ENCODE measurements at regions not wholly inside any gene's neighbourhood (a gene's known extent, or its start where the extent isn't known, plus 50 kb on each side); places are given as distances from the start of the nearest gene placed in this dataset.
"Not testable (repeated sequence)": the region's sequence is repeated elsewhere in the genome, so short reads cannot be mapped to it uniquely, and the experiment has no call there.

DNA sequence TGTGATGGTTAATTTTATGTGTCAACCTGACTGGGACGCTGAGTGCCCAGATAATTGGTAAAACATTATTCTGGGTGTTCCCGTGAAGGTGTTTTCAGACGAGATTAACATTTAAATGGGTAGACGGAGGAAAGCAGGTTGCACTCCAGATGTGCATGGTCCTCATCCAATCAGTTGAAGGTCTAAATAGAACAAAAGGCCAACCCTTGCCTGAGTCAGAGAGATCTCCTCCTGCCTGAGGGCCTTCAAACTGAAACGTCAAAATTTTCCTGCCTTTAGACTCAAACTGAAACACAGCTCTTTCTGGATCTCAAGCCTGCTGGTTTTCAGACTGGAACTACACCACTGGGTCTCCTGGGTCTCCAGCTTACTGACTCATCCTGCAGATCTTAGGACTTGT, 73.5 kb downstream of the NPIPA8 start:
- in situ Hi-C loops (cut with HindIII; ENCODE audit: low sequenced_read_pairs): not testable (repeated sequence)

GRCh38 chr16:18261848-18262247, 74.7 kb downstream of the NPIPA8 start:
- in situ Hi-C loops (cut with HindIII; ENCODE audit: low sequenced_read_pairs): not testable (repeated sequence)

DNA sequence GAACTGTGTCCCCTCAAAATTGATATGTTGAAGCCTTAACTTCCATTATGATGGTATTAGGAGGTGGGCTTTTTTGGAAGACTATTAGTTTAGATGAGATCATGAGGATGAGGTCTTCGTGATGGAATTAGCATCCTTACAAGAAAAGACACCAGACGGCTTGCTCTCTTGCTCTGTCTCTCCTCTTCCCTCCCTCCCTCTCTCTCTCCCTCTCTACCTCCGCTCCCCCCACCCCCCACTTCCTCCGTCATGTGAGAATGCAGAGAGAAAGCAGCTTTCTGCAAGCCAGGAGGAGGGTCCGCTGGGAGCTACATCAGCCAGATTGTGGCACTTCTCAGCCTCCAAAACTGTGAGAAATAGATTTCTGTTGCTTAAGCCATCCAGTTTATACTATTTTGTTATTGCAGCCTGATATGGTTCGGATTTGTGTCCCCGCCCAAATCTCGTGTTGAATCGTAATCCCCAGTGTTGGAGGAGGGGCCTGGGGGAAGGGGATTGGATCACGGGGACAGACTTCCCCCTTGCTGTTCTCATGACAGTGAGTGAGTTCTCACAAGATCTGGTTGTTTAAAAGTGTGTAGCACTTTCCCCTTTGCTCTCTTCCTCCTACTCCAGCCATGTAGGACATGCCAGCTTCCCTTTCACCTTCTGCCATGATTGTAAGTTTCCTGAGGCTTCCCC, 76.9 kb downstream of the NPIPA8 start:
- in situ Hi-C loops (cut with HindIII; ENCODE audit: low sequenced_read_pairs): not testable (repeated sequence)

DNA sequence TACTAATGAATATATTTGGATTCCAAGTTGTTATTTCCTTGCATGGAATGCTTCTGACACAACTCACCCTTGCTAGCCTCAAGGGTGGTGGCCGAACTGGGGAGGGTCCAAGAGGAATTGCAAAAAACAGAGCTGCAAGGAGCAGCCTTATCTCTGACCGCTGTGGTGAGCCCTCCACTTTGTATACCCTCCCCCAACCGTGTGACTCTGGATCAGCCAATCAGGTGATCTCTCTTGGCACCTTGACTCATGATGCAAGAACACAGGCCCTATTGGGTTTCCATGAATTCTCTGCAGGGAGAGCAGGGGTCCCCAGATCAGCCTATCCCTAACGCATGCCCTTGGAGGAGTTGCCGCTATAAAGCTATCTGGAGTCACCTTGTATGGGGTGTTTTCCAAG, 83.6 kb downstream of the NPIPA8 start:
- in situ Hi-C loops (cut with HindIII; ENCODE audit: low sequenced_read_pairs): not testable (repeated sequence)

DNA sequence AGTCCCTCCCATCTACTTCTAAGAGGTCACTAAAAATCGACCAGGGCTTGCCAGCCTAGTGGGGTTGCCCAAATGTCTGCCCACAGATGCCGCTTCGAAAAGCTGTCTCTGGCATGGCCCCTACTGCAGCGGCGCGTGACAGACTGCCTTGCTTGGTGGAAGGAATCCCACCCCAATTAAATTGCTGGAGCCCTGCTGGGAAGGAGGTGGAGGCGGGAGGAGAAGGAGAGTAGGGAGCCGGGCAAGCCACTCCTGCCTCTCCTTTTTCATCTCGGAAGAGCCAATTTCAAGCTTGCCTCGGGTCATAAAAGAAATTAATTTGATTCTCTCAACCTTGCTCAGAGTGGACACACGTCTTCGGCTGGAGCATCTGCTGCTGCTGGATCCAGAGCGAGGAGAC, 106.0 kb downstream of the NPIPA8 start:
- in situ Hi-C loops (cut with HindIII; ENCODE audit: low sequenced_read_pairs): not testable (repeated sequence)

DNA sequence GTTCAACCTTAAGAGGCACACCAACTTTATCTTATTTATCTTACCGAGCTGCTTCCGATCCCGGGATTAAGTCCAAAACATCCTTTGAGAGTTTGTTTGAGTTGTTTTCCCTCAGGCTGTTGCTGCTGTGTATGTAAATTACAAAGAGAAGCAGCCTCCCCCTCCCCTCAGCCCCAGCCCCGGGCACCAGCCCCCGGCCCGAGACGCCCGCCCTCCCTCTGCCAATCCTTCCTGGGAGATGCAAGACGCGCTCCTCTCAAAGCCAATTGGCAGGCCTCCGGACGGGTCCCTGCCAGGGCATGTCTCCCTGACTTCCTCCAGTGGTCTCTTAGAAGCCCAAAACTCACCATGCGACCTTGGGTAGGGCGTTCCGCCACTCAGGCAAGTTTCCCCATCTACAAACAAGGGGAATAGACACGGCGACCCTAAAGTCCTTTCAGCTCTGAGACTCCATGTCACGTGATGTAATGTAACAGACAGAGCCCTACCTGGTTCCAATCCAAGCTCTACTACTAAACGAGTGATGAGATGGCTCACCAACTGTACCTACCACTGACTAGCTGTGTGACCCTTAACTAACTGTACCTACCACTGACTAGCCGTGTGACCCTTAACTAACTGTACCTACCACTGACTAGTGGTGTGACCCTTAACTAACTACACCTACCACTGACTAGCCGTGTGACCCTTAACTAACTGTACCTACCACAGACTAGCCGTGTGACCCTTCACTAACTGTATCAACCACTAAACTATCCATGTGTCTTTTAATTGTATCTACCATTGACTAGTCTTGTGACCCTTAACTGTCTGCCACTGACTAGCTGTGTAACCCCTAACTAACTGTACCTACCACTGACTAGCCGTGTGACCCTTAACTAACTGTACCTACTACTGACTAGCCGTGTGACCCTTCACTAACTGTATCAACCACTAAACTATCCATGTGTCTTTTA, 114.2 kb downstream of the NPIPA8 start:
- in situ Hi-C loops (cut with HindIII; ENCODE audit: low sequenced_read_pairs): not testable (repeated sequence)

DNA sequence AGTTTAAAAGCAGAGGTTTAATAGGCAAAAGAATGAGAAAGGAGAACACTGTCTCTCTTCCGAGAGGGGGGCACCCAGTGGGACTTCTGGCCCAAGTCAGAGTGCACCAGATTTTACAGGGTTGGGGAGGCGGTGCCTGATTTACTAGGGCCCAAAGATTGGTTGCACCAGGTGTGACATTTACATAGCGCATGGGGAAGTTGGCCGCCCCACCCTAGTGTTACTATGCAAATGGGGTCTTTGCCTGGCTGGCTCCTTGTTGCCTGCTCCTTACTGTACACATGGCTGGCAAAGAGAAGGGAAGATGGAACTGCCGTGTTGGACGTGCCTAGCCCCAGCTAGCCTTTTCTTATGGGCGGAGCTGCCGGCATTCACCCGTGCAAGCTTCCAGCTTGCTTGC, 118.8 kb downstream of the NPIPA8 start:
- in situ Hi-C loops (cut with HindIII; ENCODE audit: low sequenced_read_pairs): not testable (repeated sequence)

GRCh38 chr16:18216814-18217213, 119.7 kb downstream of the NPIPA8 start:
- in situ Hi-C loops (cut with HindIII; ENCODE audit: low sequenced_read_pairs): not testable (repeated sequence)

GRCh38 chr16:18213810-18214209, 122.7 kb downstream of the NPIPA8 start:
- in situ Hi-C loops (cut with HindIII; ENCODE audit: low sequenced_read_pairs): not testable (repeated sequence)

DNA sequence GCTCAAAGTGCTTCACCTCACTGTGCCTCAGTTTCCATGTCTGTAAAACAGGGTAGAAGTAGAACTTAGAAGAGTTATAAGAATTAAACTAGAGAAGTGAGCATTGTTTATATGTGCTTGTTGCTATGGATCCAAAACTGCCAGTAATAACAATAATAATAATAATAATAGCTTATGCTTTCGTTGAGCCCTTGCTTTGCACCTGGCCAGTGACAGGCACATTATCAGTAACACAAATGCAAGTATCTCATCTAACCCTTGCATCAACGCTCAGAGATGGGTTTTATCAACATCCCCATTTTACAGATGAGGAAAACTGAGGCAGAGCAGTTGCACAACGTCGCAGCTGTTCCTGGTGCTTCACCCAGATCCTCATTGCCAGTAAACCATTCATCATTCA, 125.0 kb downstream of the NPIPA8 start:
- in situ Hi-C loops (cut with HindIII; ENCODE audit: low sequenced_read_pairs): not testable (repeated sequence)

GRCh38 chr16:18204786-18205185, 131.8 kb downstream of the NPIPA8 start:
- in situ Hi-C loops (cut with HindIII; ENCODE audit: low sequenced_read_pairs): not testable (repeated sequence)

- in situ Hi-C loops (cut with HindIII; ENCODE audit: low sequenced_read_pairs): not testable (repeated sequence)
Observed at GRCh38 chr16:18204309-18204708, 132.2 kb downstream of the NPIPA8 start.

DNA sequence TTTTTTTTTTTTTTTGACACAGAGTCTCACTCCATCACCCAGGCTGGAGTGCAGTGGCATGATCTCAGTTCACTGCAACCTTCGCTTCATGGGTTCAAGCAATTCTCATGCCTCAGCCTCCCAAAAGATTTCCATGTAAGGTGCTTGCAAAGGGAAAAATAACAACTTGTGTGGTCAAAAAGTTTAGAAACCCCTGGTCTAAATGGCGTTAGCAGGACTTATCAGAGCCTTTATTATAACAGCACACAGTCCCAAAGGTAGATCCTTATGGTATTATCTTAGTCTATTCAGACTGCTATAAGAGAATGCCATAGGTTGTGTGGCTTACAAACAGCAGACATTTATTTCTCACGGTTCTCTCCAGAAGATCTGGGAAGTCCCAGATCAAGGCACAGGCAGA, 135.0 kb downstream of the NPIPA8 start:
- in situ Hi-C loops (cut with HindIII; ENCODE audit: low sequenced_read_pairs): not testable (repeated sequence)

DNA sequence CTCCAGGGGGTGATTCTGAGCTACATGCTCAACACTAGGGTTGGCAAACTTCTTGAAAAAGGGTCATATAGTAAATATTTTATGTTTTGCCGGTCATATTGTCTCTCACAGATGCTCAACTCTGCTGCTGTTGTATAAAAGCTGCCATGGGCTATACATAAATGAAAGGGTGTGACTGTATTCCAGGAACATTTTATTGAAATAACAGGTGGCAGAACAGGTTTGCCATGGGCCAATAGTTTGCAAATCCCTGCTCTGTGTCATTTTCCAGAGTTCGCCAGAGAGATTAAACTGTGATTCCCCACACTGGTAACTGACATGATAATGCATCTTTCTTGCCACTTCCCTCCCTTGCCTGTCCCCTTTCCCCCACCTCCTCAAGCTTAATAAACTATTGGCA, 144.1 kb downstream of the NPIPA8 start:
- in situ Hi-C loops (cut with HindIII; ENCODE audit: low sequenced_read_pairs): not testable (repeated sequence)

DNA sequence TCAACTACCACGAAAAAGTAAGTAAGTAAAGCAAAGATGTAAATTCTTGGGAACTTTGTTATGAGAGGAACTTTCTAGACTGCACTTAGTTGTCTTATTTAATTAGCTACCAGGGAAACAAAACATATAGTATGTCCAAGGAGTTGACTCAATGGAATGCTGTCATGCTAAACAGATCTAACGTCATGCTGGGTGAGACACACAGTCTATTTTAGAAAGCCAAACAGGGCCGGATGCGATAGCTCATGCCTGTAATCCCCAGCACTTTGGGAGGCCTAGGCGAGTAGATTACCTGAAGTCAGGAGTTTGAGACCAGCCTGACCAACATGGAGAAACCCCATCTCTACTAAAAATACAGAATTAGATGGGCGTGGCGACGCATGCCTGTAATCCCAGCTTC, 146.4 kb downstream of the NPIPA8 start:
- in situ Hi-C loops (cut with HindIII; ENCODE audit: low sequenced_read_pairs): not testable (repeated sequence)

DNA sequence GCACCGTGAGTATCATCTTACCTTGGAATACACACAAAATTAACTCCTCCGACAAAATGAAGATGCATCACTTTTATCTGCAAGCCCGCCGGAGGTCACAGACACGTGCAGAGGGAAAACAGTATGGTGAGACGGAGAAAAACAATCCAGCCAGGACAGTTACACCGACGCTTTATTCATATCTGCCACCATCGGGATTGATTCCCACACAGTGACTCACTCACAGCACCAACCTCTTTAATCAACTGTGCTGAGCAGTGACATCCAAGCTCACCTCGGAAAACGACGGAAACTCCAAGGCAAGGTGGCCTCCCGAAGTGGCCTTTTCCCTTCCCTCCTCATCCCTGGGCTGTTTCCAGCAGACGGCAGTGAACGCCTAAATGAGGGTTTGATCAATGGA, 151.8 kb downstream of the NPIPA8 start:
- in situ Hi-C loops (cut with HindIII; ENCODE audit: low sequenced_read_pairs): not testable (repeated sequence)

DNA sequence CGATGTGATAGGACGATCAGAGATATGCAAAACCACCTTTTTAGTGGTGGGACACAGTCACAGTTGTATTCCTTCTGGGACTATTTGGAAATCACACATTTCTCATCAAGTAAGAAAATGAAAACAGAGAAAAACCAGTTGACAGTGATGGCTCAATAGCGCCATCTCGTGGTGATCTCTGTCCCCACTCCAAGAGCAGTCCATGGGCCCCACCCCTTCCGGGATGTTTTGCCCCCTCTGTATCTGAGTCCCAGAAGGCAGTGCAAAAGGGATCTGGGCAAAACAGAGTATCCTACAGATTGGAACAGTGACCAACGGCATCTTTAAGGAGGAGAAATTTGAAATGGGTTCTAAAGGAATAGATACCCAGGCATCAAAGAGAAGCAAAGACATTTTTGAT, 155.5 kb downstream of the NPIPA8 start:
- in situ Hi-C loops (cut with HindIII; ENCODE audit: low sequenced_read_pairs): not testable (repeated sequence)

GRCh38 chr16:18173945-18174497, 162.5 kb downstream of the NPIPA8 start:
- in situ Hi-C loops (cut with HindIII; ENCODE audit: low sequenced_read_pairs): not testable (repeated sequence)

GRCh38 chr16:18162293-18162692, 174.2 kb downstream of the NPIPA8 start:
- in situ Hi-C loops (cut with HindIII; ENCODE audit: low sequenced_read_pairs): not testable (repeated sequence)

DNA sequence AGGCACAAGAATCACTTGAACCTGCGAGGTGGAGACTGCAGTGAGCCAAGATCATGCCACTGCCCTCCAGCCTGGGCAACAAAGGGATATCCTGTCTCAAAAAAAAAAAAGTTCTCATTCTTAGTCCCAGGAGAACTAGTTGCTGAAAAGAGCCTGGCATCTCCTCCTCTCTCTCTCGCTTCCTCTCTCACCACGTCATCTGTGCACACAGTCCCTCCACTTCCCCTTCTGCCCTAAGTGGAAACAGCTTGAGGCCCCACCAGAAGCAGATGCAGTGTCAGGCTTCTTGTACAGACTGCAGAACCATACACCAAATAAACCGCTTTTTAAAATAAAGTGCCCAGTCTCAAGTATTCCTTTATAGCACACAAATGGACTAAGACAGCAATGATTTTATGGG, 175.3 kb downstream of the NPIPA8 start:
- in situ Hi-C loops (cut with HindIII; ENCODE audit: low sequenced_read_pairs): not testable (repeated sequence)

GRCh38 chr16:18159185-18159584, 177.4 kb downstream of the NPIPA8 start:
- in situ Hi-C loops (cut with HindIII; ENCODE audit: low sequenced_read_pairs): not testable (repeated sequence)

- in situ Hi-C loops (cut with HindIII; ENCODE audit: low sequenced_read_pairs): not testable (repeated sequence)
Observed at GRCh38 chr16:18157854-18158253, 178.7 kb downstream of the NPIPA8 start.

Measured in endothelial cell of hepatic sinusoid (primary cell).